ENCODE measurements at regions not wholly inside any gene's neighbourhood (a gene's known extent, or its start where the extent isn't known, plus 50 kb on each side); places are given as distances from the start of the nearest gene placed in this dataset.
"Not testable (repeated sequence)": the region's sequence is repeated elsewhere in the genome, so short reads cannot be mapped to it uniquely, and the experiment has no call there.

DNA sequence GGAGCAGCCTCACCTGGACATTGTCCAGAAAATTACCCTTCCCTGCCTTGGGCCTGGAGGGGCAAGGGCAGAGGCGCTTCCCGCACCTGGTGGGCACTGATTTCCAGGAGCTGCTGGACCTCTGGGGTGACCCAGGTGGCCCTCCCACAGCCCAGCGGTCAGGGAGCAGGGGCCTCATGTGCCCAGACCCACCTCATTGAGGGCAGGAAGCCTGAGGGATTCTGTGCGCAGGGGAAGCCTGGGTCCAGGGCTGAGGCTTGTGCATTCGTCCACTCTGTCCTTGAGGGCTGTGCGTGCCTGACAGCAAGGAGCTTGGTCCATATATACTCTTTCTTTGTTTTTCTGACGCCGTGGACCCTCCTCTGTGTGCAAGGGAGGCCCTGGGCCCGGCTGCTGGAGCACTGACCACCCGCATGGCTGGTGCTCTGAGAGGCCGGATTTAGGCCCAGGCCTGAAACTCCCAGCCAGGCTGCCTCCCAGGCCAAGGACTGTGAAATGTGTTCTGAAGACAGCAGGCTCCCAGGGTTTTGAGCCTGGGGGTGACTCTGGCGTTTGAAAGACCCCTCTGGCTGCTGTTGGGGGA lies 69.0 kb upstream of the LRPAP1 start:
- TF ChIP-seq, protein P1, sequence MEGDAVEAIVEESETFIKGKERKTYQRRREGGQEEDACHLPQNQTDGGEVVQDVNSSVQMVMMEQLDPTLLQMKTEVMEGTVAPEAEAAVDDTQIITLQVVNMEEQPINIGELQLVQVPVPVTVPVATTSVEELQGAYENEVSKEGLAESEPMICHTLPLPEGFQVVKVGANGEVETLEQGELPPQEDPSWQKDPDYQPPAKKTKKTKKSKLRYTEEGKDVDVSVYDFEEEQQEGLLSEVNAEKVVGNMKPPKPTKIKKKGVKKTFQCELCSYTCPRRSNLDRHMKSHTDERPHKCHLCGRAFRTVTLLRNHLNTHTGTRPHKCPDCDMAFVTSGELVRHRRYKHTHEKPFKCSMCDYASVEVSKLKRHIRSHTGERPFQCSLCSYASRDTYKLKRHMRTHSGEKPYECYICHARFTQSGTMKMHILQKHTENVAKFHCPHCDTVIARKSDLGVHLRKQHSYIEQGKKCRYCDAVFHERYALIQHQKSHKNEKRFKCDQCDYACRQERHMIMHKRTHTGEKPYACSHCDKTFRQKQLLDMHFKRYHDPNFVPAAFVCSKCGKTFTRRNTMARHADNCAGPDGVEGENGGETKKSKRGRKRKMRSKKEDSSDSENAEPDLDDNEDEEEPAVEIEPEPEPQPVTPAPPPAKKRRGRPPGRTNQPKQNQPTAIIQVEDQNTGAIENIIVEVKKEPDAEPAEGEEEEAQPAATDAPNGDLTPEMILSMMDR (IDR thresholded peaks at IDR 0.05) = not testable (repeated sequence)
- TF ChIP-seq POLR2A (IDR thresholded peaks at IDR 0.05) = not testable (repeated sequence)
